H54 (cell line): ENCODE measurements at regions not wholly inside any gene's neighbourhood (a gene's known extent, or its start where the extent isn't known, plus 50 kb on each side); places are given as distances from the start of the nearest gene placed in this dataset.

Experiments used
- DNase-seq: peaks from one replicate; pipeline ENCODE4 v3.0.0; 2011; ENCODE audit warnings: low spot score, mixed read lengths; ENCODE audit not compliant: insufficient read length
- FAIRE-seq: peaks from 3 replicates; lab custom pipeline; 2011; peaks lifted over from hg19 to GRCh38; lab: Jason Lieb, UNC
- POLR2A ChIP-seq: IDR thresholded peaks from 2 replicates; pipeline ENCODE4 v1.6.1; 2011; ENCODE audit warnings: low read depth, mild to moderate bottlenecking, low read length

DNA sequence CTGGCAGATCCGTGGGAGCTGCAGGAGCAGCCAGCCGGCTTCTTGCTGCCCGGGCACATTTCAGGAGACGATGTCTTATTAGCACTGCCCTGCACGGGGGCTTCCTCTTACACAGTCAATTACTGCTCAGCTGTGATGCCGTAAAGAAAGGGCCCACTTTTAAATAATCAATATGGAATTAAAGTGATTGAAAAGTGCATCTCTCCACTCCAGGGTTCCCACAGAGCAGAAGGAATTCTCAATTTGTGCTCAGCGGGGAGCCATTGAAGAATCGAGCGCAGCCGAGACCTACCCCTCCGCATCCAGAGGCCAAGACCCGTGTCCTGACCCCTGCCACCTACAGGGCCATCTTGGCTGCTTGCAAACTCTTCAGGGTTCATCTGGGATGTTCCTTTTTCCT is 399.4 kb upstream of the C16orf82 start:
- DNase-seq, result no peak
- FAIRE-seq, result no peak

DNA sequence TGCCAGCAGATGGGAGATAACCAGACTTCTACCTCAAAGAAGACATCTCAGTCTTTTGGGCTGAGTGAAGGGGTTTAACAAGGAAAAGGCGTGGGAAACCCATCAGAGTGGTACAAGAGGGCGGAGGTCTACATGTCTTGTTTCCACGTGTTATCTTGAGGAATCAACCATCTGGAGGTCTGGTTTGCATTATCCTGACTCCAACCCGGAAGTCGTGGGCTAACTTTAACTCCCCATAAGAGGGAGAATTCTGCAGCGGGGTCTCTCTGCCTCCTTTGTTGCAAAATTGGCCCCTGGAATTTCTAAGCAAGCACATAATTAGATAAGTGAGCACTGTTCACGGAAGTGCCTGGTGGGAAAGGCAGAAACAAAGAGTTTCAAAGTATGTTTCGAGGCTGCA is 398.7 kb upstream of the C16orf82 start:
- FAIRE-seq (no peak), DNase-seq (no peak)
- no peak for TF ChIP-seq POLR2A

More for the DNA sequence above, 399.4 kb upstream of the C16orf82 start:
- TF ChIP-seq POLR2A, result no peak

DNA sequence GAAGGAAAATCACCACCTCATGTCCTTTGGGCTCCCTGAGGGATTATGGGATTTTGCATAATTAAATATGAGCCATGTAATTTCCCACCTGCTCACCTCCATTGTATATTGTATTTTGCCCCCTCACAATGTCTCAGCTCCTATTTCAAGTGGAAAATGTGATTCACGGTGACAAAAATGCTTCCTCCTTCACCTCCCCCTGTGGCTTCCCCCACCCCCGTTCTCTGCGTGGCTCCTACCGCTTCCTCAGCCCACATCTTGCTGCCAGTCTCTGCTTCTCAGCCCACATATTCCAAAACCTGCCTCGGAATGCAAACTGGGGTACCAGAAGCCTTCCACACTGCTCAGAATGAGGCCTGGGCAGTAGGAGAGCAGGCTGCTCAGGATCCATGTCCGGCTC is 394.5 kb upstream of the C16orf82 start:
- no peak for DNase-seq
- no peak for TF ChIP-seq POLR2A
- FAIRE-seq, result no peak

DNA sequence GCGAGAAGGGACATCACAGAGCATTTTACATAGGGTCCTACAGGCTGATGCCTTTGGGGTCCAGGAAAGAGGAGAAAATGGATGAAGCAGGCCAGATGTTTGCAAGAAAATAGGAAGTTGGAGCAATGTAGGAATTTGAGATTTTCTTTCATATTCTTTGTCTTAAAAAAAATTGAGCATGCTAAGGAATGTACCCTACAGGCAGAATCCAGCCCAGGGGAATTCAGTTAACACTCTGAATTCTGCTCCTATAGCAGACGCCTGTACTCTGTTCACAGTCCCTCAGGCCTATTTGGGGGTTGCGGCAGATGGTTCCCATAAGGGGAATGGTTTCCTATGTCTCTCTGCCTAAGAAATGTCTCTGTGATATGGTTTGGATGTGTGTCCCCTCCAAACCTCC is 393.7 kb upstream of the C16orf82 start:
- TF ChIP-seq POLR2A, result no peak
- no peak for FAIRE-seq
- DNase-seq, result no peak

DNA sequence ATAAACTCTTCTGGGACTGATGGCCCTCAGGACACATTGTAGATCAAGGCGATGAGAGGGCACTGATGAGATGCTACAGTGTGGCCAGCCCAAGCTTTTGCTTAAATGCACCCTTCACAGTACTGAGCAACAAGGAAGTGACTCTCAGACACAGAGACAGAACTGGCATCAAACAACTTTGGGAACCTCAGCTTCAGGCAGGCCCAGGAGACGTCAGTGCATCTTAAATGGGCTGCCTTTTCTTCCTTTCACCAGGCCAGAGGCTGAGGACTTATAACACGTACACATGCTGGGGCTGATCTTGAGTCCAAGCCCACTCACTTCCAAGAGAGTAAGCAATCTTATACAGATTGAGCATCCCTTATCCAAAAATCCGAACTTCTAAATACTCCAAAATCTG is 386.1 kb upstream of the C16orf82 start:
- DNase-seq (no peak), FAIRE-seq (no peak)
- TF ChIP-seq POLR2A, result no peak

DNA sequence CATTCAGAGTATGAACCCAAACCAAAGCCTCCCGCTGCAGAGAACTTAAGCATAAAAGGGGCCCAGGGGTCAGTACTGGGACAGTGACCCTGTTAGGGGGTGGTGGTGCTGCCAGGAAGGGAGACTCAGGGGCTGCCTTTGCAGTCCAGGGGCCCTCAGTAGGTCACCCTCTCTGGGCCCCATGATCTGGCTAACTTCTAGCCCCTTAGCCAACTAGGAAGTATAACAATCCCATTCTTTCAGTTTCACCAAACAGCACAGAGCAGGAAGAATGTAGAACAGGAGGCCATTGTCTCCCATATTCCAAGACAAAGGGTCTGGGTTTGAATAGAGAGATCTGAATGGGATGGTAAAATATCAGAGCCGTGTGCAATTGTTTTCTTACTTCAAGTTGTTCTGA is 378.6 kb upstream of the C16orf82 start:
- FAIRE-seq (no peak), DNase-seq (no peak)
- TF ChIP-seq POLR2A, result no peak

DNA sequence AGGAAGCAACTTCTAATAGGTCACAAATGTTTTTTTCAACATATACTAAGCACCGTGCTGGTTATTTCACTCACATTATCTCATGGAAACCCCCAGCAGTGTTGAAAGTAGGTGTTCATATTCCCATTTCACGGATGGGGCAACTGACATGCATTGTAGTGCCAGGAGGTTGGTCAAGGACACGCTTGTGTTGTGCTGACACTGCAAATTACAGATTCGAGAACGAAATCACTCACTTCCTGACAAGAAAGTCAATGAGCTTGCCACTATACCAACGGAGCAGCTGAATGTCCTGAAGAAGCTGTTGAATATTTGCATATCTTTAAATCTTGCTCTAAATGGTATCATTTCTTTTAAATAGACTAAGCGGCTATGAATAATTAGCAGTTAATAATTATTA is 378.0 kb upstream of the C16orf82 start:
- DNase-seq, result no peak
- TF ChIP-seq POLR2A, result no peak
- no peak for FAIRE-seq

DNA sequence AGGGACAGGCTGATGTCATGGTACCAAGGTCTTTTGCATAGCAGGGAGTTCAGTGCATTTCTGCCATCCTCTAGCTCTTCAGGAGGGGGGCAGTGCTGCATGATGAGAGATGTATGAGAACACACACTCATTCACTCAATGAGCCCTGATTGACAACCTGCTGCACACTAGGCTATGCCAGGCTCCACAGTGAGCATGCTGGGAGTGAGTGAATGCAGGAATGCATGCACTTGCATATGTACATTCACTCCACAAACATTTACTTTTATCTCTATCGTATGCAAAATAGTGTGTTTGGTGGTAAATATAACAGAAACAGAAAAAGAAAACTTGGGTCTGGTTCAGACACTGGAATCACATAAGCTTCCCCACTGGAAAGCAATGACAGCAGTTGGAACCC is 374.1 kb upstream of the C16orf82 start:
- FAIRE-seq (no peak), DNase-seq (no peak)
- no peak for TF ChIP-seq POLR2A

DNA sequence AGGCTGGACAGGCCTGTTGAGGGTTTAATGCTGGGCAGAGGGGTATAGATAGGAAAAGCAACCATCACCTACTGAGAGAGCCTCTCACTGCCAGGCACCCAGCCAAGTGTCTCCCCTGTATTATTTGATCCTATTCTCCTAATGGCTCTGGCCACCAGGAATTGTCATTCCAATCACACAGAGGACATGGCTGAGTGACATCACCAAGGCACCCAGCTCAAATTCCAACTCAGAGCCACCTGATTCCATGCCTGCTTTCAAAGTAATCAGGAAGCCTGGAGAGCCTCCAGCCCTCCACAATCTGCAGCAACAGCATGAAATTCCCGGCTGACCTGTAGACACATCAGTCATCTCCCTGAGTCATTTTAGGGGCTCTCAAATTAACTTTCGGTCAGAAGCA is 368.9 kb upstream of the C16orf82 start:
- FAIRE-seq, result no peak
- no peak for TF ChIP-seq POLR2A

DNA sequence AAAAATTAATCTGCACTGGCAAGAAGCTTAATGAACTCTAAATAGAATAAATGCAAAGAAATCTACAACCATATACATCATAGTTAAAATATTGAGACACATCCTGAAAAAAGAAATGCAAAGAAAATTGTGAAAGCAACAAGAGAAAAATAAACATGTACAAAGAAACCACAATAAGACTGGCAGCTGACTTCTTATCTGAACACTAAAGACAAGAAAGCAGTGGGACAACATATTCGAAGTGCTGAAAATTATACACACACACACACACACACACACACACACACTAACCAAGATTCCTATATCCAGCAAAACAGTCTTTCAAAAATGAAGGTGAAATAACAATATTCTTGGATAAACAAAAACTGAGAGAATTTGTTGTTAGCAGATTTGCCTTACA is 366.5 kb upstream of the C16orf82 start:
- FAIRE-seq, result no peak
- TF ChIP-seq POLR2A, result no peak
- DNase-seq, result no peak

More for the DNA sequence above, 368.9 kb upstream of the C16orf82 start:
- DNase-seq, result no peak

DNA sequence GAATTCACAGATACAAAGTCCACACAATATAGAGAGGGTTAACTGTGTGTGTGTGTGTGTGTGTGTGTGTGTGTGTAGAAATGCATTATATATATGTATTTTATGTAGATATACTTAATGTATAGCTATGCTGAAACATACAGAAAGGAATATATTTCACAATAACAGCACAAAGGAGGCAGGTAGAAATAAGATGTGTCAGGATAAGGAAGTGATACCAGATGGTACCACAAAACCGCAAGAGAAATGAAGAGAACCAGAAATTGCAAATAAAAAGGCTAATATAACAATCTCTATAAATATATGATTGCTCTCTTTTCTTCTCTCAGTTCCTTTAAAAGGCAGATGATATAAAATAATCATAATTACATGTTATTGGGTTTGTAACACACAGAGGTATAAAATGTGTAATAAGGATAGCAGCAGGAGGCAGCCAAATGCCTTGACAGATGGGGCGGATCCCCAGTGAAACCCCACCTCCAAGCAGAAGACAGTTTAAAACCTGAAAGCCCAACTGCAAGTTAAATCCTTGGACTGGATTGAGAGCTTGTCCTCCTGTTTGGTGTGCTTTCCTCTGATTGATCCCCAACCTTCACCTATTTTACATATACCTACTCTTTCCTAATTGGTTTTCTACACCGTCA is 365.4 kb upstream of the C16orf82 start:
- no peak for DNase-seq
- FAIRE-seq, result no peak
- TF ChIP-seq POLR2A, result no peak

DNA sequence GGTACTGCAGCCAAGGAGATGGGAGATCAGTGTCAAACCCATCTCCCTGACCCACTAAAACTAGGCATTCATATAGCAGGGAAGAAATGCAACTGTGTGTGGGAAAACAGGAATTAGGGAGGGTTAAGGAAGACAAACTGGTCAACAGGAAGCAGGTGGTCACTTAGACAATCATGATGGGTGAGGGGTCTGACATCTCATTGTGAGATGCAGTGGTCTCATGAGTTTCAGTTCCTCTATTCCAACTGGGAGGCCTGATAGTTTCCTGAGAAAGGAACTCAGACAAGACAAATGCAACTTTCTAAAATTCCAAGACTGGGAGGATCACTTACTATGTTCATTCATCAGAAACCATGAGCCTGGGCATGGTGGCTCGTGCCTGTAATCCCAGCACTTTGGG is 361.4 kb upstream of the C16orf82 start:
- TF ChIP-seq POLR2A, result no peak
- DNase-seq, result no peak
- no peak for FAIRE-seq

DNA sequence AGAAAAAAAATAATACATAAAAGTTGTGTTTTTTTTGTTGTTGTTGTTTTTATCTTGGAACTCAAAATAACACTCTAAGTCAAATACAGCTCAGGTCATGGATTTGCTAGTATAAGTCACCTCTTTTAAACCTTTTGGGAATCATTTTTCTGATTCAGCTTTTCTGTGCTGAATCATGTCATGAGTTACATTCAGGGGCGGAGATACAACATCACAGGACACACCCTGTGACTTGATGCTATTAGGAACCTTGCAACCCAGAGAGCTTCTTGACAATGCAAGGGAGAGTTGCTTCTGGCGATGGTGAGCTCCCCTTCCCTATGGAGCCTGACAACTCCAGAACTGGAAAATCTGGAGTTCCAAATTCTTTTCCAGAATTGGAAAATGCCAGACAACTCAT is 358.3 kb upstream of the C16orf82 start:
- DNase-seq, result no peak
- FAIRE-seq, result no peak
- no peak for TF ChIP-seq POLR2A

DNA sequence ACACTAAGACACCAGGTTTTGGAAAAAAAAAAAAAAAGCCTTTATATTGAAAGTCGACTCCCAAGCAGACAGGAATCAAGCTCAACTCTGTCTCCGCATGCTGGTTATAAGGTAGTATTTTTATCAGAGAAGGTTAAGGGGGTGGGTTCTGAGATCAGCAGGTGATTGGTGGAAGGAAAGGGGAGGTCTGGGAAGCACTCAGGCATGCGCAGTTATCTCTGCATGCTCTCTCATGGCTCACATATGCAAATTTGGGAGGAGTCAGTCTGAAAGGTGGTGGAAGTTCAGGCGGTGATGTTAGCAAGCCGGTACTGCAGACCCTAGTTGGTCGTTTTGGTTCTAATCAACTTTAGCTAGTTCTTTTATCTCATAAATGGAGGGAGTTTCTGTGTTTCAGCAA is 357.6 kb upstream of the C16orf82 start:
- FAIRE-seq (no peak), DNase-seq (no peak)
- no peak for TF ChIP-seq POLR2A

DNA sequence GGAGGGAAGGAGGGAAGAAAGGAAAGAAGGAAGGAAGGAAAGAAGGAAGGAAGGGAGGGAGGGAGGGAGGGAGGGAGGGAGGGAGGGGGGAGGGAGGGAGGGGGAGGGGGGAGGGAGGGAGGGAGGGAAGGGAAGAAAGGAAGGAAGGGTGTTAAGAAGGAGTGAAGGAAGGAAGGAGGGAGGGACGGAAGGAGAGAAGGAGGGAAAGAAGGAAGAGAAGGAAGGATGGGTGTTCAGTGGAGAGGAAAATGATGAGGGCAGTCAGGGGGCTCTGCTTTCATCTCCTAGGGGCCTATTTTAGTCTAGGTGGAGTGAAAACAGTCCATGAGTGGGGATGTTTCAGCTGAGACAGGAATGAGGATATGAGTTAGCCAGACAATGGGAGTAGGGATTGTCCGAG is 357.0 kb upstream of the C16orf82 start:
- FAIRE-seq (no peak), DNase-seq (no peak)
- no peak for TF ChIP-seq POLR2A

DNA sequence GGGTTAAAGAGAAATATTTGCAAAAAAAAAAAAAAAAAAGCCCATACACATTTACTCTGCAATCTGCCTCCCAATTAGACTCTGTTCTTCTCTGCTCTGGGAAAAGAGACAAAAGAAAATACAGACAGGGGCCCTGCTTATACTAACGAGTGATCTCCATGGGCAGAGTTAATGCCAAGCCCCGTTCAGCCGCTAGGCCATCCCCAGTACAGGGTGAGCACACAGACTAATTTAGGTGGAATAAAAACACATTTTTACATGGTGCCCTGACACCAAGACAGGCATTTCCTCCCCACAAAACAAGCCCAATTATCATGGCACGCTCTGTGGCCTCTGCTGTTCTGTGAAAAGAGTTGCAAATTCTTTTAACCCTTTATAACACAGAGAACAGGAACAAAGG is 356.3 kb upstream of the C16orf82 start:
- TF ChIP-seq POLR2A, result no peak
- FAIRE-seq, result no peak
- no peak for DNase-seq

DNA sequence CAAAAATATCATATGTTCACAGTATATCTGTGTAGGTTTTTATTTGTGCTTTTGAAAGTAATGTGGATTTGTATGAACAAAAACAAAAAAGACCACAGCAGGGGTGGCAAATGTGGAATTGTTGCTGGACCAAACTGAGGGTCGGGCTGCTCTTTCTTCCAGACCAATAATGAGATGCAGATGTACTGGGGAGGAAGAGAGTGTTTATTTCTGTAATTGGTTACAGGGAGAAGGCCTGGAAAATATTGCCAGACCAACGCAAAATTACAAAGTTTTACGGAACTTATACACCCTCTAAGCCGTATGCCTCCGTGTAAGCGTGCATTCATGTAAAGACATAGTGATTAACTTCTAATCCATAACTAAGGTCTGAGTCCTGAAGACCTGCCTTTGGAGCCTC is 353.9 kb upstream of the C16orf82 start:
- no peak for TF ChIP-seq POLR2A
- no peak for DNase-seq
- FAIRE-seq, result no peak
